HG03064 (cell line): ENCODE measurements at regions not wholly inside any gene's neighbourhood (a gene's known extent, or its start where the extent isn't known, plus 50 kb on each side); places are given as distances from the start of the nearest gene placed in this dataset.
"Not testable (repeated sequence)": the region's sequence is repeated elsewhere in the genome, so short reads cannot be mapped to it uniquely, and the experiment has no call there.

Experiments
- ATAC-seq: cut with Tn5 transposase; IDR thresholded peaks from one replicate; pipeline ENCODE4 v1.9.1; 2021; ENCODE audit warnings: low read depth; ENCODE audit not compliant: unreplicated experiment

- ATAC-seq = no peak
Observed at GRCh38 chr16:63497408-63497807, 1461.2 kb upstream of the CDH8 start.

GRCh38 chr16:63496282-63496681 lies 1460.0 kb upstream of the CDH8 start:
- ATAC-seq = no peak

GRCh38 chr16:63488955-63489354 lies 1452.7 kb upstream of the CDH8 start:
- ATAC-seq = no peak

GRCh38 chr16:63481060-63481459 lies 1444.8 kb upstream of the CDH8 start:
- no peak for ATAC-seq

GRCh38 chr16:63473725-63474124 lies 1437.5 kb upstream of the CDH8 start:
- ATAC-seq = no peak

GRCh38 chr16:63467513-63467912 lies 1431.3 kb upstream of the CDH8 start:
- ATAC-seq = no peak

- ATAC-seq = no peak
Observed at GRCh38 chr16:63462316-63462715, 1426.1 kb upstream of the CDH8 start.

GRCh38 chr16:63461248-63461841 lies 1425.1 kb upstream of the CDH8 start:
- ATAC-seq = no peak

- ATAC-seq = no peak
Observed at GRCh38 chr16:63458846-63459245, 1422.6 kb upstream of the CDH8 start.

GRCh38 chr16:63457869-63458268 lies 1421.6 kb upstream of the CDH8 start:
- no peak for ATAC-seq

- no peak for ATAC-seq
Observed at GRCh38 chr16:63453261-63453660, 1417.0 kb upstream of the CDH8 start.

GRCh38 chr16:63447121-63447520 lies 1410.9 kb upstream of the CDH8 start:
- ATAC-seq = no peak

GRCh38 chr16:63442246-63442645 lies 1406.0 kb upstream of the CDH8 start:
- ATAC-seq = no peak

GRCh38 chr16:63426275-63426870 lies 1390.1 kb upstream of the CDH8 start:
- ATAC-seq = no peak

GRCh38 chr16:63422715-63423114 lies 1386.5 kb upstream of the CDH8 start:
- ATAC-seq = no peak

GRCh38 chr16:63416712-63417111 lies 1380.5 kb upstream of the CDH8 start:
- no peak for ATAC-seq

GRCh38 chr16:63415014-63415413 lies 1378.8 kb upstream of the CDH8 start:
- ATAC-seq = no peak

- no peak for ATAC-seq
Observed at GRCh38 chr16:63410594-63410993, 1374.4 kb upstream of the CDH8 start.

GRCh38 chr16:63403792-63404191 lies 1367.6 kb upstream of the CDH8 start:
- ATAC-seq = no peak

- ATAC-seq = not testable (repeated sequence)
Observed at GRCh38 chr16:63388277-63388676, 1352.0 kb upstream of the CDH8 start.

- ATAC-seq = no peak
Observed at GRCh38 chr16:63385714-63386432, 1349.6 kb upstream of the CDH8 start.

- no peak for ATAC-seq
Observed at GRCh38 chr16:63373744-63374143, 1337.5 kb upstream of the CDH8 start.
